GM12874 (cell line): ENCODE measurements at regions not wholly inside any gene's neighbourhood (a gene's known extent, or its start where the extent isn't known, plus 50 kb on each side); places are given as distances from the start of the nearest gene placed in this dataset.

Experiments used
- CTCF ChIP-seq: IDR thresholded peaks from 2 replicates; pipeline ENCODE4 v1.5.1; 2011; ENCODE audit warnings: low read depth, mild to moderate bottlenecking, control low read depth, low read length, moderate library complexity; ENCODE audit not compliant: insufficient read depth

GRCh38 chr19:56951672-56952071 is 111.1 kb upstream of the PEG3 start:
- TF ChIP-seq CTCF, result no peak

- no peak for TF ChIP-seq CTCF
These were observed 112.9 kb upstream of the PEG3 start for GRCh38 chr19:56953470-56953869.

GRCh38 chr19:56955637-56956216 is 115.2 kb upstream of the PEG3 start:
- no peak for TF ChIP-seq CTCF

GRCh38 chr19:56956503-56957226 is 116.1 kb upstream of the PEG3 start:
- no peak for TF ChIP-seq CTCF

GRCh38 chr19:56959205-56959604 is 118.7 kb upstream of the PEG3 start:
- no peak for TF ChIP-seq CTCF

GRCh38 chr19:56960959-56961543 is 120.5 kb upstream of the PEG3 start:
- TF ChIP-seq CTCF, result no peak

- TF ChIP-seq CTCF, result no peak
These were observed 123.9 kb upstream of the PEG3 start for GRCh38 chr19:56964410-56964920.
